ENCODE measurements at regions not wholly inside any gene's neighbourhood (a gene's known extent, or its start where the extent isn't known, plus 50 kb on each side); places are given as distances from the start of the nearest gene placed in this dataset.

DNA sequence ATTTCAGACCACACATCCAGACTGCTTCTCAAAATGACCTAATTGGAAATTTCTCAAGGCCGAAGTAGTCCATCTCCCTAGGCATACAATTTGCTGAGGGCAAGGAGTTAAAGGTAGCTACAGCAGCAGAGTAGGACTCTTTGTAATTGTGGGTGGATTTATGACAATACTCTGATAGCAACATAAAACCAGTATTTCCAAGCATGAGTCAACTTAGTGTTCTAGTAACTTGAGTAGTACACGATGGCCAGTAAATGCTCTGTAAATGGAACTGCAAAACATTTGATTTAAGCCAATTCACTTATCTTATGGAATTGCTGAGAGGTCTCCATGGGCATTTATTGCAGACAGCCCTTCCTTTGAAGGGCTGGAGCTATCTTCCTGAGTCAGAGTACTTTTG is 352.2 kb downstream of the PLK2 start:
- TF ChIP-seq GATA2 (IDR thresholded peaks at IDR 0.05; ENCODE audit: low read depth, low read length) (no peak), GATA3 (IDR thresholded peaks at IDR 0.05; ENCODE audit: low read depth, low read length) (no peak)

DNA sequence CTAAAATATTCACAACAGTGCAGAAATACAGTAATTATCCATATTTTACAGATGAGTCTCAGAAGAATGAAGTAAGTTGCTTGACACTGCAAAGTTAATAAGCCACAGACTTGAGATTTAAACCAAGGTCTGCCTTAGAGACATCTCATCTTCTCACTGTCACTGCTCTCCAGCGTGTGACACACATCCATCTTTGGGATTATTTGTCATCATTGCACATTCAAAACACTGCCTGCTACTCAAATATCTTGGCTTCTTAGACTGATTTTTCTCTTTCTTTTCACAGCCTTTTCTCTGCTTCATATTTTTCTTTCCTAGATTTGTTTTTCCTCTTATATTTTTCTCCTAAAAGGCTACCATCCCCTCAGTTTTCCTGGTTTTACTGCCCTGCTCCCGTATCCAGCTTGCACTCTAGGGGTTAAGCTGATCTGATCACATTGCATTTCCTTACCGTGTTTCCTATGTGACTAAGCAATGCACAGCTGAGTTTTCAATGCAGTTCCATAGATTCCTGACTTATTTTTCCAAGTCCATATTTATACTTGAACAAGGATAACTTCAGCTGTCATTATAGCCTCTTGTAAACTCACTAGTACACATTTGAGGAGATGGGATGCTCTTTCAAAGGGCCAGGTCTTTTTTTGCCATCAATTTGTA is 353.0 kb downstream of the PLK2 start:
- no peak for TF ChIP-seq GATA2 (IDR thresholded peaks at IDR 0.05; ENCODE audit: low read depth, low read length)
- TF ChIP-seq GATA3 (IDR thresholded peaks at IDR 0.05; ENCODE audit: low read depth, low read length), result no peak

DNA sequence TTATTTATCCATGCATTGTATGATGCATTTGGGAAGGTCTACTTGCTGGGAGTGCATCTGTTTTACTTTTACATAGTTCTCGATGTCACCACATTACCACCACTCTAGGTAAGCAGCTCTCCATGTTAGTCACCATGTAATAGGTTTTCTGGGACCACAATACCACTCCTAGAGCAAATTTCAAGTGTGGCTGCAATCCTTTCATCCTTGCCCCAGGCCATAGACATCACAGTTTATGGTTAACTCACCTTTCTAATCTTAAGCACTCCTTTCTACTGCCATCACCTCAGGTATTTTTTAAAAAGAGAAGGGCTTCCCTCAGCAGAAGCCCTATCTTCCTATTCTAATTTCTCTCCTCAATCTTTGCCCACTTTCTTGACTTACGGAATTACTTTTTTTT is 354.1 kb downstream of the PLK2 start:
- no peak for TF ChIP-seq GATA2 (IDR thresholded peaks at IDR 0.05; ENCODE audit: low read depth, low read length)
- no peak for TF ChIP-seq GATA3 (IDR thresholded peaks at IDR 0.05; ENCODE audit: low read depth, low read length)

DNA sequence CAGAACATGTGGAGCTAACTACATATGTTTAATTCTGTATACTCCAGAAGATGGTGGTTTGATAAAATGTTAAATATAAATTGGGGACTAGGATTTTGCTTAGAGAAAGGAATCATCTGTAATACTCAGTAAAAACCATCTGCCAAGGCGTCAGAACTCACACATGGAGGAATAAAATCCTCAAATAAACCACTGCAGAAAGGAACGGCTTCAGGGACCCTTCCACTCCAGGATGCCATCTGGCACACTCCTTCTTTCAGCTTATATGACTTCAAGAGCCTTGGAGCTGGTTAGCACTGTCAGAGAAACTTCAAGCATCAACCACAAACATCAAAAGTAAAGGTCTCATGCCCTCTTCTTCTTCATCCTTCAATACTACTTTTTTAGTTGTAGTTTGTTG is 360.6 kb downstream of the PLK2 start:
- TF ChIP-seq GATA2 (IDR thresholded peaks at IDR 0.05; ENCODE audit: low read depth, low read length), result no peak
- no peak for TF ChIP-seq GATA3 (IDR thresholded peaks at IDR 0.05; ENCODE audit: low read depth, low read length)

DNA sequence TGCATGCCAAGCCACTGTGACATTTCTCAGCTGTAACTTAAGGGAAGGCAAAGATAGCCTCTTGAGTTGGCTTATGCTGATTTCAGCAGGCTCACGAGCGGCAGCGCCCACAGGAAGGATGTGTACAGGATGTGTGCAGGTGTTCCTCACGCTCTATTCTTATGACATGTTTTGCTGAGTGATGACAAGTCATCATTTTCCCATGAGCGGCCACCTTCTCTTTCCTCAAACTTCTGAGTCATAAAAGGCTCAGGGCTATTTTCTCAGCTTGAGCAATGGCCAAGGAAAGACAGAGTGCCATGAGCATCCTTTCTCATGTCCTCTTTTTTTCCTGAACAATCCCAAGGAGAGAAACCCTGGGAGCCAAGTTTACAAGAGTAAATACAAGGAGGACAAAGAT is 365.9 kb downstream of the PLK2 start:
- TF ChIP-seq GATA2 (IDR thresholded peaks at IDR 0.05; ENCODE audit: low read depth, low read length) (no peak), GATA3 (IDR thresholded peaks at IDR 0.05; ENCODE audit: low read depth, low read length) (no peak)

DNA sequence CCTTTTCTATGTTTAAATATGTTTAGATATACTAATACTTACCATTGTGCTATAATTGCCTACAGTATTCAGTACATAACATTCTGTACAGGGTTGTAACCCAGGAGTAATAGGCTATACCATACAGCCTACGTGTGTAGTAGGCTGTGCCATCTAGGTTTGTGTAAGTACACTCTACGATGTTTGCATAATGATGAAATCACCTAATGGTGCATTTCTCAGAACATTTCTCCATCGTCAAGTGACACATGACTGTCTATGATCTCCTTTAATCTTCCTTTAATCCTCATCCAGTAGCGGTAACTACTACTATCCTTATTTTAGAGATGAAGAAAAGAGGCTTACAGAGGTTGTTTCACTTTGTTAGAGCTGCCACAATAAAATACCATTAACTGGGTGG is 369.2 kb downstream of the PLK2 start:
- no peak for TF ChIP-seq GATA2 (IDR thresholded peaks at IDR 0.05; ENCODE audit: low read depth, low read length)
- TF ChIP-seq GATA3 (IDR thresholded peaks at IDR 0.05; ENCODE audit: low read depth, low read length), result no peak

DNA sequence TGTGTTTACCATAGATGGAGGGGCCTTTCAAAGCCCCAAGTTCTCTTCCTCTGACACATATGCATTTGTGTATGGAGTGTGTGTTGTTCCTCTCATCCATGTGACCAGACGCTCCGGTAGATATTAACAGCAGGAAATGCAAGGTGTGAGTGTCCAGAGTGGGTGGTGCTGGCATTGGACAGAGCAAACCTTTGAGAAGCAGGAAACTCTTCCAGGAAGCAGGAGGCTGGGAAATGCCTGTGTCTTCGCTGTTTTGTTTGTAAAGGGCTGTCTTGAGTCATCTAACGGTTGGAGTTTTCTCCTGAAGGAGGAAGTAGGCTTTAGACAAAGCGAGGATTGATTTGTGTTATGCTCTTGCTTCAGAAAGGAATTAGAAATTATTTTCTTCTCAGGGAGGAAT is 370.9 kb downstream of the PLK2 start:
- TF ChIP-seq GATA3 (IDR thresholded peaks at IDR 0.05; ENCODE audit: low read depth, low read length) (no peak), GATA2 (IDR thresholded peaks at IDR 0.05; ENCODE audit: low read depth, low read length) (no peak)

DNA sequence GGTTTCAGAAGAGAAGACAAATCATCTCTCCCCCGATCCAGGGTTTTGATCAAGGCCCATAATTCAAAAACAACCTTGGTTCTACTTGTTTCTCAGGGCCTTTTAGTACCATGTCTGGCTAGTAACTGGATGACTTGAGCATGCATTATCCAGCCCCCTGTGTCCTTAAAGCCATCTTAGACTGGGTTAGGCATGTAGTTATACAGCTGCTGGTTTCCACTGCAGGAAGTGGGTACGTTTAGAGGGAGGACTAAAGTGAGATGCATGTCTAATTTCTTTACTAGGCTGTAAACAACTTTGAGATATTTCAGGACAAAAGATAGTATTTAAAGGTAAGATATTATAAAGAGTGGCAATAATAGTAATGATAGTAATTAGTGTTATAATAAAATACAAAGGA is 372.0 kb downstream of the PLK2 start:
- TF ChIP-seq GATA3 (IDR thresholded peaks at IDR 0.05; ENCODE audit: low read depth, low read length) (no peak), GATA2 (IDR thresholded peaks at IDR 0.05; ENCODE audit: low read depth, low read length) (no peak)

DNA sequence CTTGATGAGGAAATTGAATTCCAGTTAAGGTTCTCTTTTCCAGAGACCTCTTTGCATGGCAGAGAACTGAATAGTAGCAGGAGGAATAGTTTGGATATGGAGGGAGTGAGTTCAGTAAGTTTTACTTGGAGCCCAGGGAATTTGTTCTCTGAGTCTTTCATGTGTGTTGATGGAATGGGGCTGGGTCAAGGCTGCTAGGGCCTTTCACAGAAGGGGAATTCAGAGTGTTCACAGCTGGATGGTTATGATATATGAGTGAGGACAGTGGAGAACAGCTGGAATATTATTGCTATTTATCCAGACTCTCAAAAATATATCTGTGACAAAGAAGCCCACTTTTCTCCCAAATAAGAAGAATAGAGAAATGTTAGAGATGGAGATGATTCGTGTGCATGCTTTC is 372.8 kb downstream of the PLK2 start:
- no peak for TF ChIP-seq GATA2 (IDR thresholded peaks at IDR 0.05; ENCODE audit: low read depth, low read length)
- no peak for TF ChIP-seq GATA3 (IDR thresholded peaks at IDR 0.05; ENCODE audit: low read depth, low read length)

DNA sequence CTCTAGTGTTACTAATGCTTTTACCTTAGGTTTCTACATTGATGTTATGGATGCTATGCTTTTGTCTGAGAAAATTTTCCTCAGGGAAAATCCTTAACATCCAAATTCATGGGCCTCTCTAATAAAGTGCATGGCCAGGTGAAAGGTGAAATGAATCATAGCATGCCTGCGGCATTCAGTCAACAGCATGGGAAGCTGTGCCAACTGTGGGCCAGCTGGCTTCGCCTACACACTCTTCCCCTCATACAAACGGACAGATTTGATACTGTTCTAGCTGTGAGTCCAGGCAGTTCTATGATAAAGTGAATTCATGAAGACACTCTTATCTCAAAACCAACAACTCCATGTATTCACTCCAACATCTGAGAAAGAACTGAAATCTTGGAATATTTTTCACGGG is 374.1 kb downstream of the PLK2 start:
- no peak for TF ChIP-seq GATA2 (IDR thresholded peaks at IDR 0.05; ENCODE audit: low read depth, low read length)
- no peak for TF ChIP-seq GATA3 (IDR thresholded peaks at IDR 0.05; ENCODE audit: low read depth, low read length)

DNA sequence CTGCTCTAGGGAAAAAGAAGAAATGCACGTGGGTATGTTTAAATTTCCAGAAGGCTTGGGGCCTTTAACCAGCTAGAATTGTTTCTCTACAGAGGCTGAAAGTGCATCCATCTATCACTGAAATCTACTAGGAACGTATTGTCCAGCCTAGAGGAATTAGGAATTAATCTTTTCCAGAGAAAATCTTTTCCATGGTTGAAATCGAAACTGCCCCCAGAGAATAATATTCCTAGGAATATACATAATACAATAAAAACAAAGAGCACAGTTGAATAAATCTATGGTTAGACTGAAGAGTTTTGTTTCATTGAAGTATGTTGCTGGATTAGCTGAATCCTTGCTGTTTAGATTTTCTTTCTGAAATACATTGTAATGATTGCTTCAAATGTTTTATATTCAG is 378.5 kb downstream of the PLK2 start:
- TF ChIP-seq GATA3 (IDR thresholded peaks at IDR 0.05; ENCODE audit: low read depth, low read length), result no peak
- TF ChIP-seq GATA2 (IDR thresholded peaks at IDR 0.05; ENCODE audit: low read depth, low read length), result no peak

DNA sequence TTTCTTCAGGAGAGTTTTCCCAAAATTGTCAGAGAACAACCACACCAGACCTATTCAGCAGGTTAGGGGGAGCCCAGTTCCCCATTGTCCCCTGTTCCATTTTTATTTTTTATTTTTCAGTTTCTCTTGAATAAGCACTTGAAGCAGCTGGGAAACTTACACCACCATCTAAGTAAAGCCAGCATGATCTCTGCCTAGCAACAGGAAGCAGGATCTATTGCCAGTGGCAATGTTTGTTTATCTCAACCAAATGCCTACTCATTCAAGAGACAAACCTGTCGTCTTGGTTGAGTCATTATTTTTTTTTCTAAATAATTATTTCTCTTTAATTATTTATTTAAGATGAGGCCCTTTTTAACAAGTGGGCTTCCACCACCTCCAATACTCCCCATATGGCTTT is 379.3 kb downstream of the PLK2 start:
- no peak for TF ChIP-seq GATA2 (IDR thresholded peaks at IDR 0.05; ENCODE audit: low read depth, low read length)
- TF ChIP-seq GATA3 (IDR thresholded peaks at IDR 0.05; ENCODE audit: low read depth, low read length), result no peak

DNA sequence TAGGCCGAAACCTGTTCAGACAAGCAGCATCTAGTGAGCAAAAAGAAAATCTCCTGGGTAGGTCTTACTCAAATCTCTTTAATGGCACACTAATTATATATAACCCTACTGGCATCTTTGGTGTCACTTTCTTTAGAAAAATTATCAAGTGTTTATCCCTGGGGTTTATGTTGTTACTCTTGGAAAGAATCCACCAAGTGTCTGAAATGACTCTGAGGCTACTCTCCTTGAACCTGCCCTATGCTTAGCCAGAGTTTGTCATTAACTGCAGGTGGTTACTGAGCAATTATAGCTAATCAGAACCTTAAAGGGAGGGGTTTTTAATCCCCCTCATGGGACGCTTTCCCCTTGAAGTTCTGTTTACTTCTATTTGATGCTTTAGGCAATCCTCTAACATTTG is 381.9 kb downstream of the PLK2 start:
- TF ChIP-seq GATA3 (IDR thresholded peaks at IDR 0.05; ENCODE audit: low read depth, low read length) (no peak), GATA2 (IDR thresholded peaks at IDR 0.05; ENCODE audit: low read depth, low read length) (no peak)

DNA sequence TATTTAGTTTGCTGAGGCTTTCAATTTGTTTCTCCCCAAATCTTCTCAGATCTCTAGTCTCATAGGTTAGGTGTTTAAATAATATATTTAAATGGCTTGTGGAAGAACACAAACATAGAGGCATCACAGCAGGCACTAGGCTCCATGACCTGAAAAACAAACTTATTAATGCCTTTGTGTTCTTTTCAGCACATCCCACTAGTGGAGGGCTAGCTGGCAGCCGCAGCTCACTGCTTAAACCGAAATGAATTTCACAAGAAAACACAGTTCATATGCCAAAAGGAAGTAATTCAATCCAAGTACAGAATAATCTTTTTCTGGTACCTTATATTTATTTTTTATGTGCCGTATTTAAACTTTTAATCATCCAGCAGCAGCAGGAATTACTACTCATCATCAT is 382.5 kb downstream of the PLK2 start:
- TF ChIP-seq GATA3 (IDR thresholded peaks at IDR 0.05; ENCODE audit: low read depth, low read length), result no peak
- no peak for TF ChIP-seq GATA2 (IDR thresholded peaks at IDR 0.05; ENCODE audit: low read depth, low read length)

DNA sequence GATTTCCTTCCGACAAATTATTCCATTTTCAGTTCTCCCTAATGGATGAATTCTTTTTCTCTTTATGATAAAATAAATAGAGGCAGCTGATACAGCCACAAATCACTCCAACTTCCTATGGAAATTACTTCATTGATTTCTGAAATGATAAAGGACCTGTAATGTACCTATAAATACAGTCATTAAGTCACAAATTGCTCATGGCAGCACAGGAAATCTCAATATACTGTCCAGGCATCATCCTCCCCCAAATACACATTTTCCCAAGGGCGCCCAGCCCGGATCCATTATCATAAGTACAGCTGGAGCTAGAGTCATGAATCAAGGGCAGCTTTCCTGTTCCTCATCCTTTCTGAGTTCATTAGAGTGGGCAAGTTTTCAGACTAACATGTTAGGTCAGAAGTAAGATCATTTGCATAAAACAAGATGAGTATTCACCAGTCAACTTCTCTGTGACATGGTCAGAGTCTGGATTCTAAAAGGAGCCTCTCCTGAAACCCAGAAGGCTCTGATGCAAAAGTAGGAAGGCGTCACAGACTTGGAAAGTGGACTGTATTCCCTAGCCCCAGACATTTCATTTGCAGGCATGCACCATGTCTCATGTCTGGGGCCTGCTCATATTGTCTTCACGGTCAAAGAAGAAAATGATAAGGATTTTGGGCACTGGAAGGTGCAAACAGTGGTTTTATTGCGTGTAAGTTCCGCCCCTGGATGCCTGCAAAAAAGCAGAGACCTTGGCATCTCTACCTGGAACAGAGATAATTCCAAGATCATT is 383.2 kb downstream of the PLK2 start:
- TF ChIP-seq GATA3 (IDR thresholded peaks at IDR 0.05; ENCODE audit: low read depth, low read length), result no peak
